ENCODE measurements at regions not wholly inside any gene's neighbourhood (a gene's known extent, or its start where the extent isn't known, plus 50 kb on each side); places are given as distances from the start of the nearest gene placed in this dataset.

DNA sequence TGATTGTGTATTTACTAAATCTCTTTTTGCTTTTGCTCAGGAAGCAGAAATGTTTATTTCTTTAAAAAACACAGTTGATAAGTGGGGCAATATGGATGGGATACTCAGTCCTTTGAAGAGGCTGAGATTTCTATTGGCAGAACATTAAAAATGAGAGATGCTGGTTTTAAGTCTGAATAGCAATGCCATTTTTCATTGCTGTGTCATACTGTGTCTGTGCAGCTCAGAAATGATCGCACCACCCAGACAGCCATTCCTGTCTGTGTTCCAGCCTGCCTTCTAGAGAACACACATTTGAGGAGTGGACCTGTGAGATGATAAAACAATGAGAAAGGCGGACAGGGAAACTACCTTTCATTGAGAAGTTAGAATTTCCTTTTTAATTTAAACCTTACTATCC, 231.2 kb upstream of the USP24 start:
- Histone ChIP-seq H3K27ac (no peak overlapping the region), H3K36me3 (no peaks in the 10 kb centered on the region), H3K4me3 (no peak overlapping the region), H3K27me3 (no peaks in the 10 kb centered on the region), H3K4me1 (peaks cover 0 to 13% (median 5%) of the 10 kb centered on the region in 4 donors), H3K9me3 (peaks cover 0 to 2% (median 0%) of the 10 kb centered on the region in 4 donors)
- DNase-seq (ENCODE audit: low spot score in 2 of 2), result no peak
- TF ChIP-seq, protein P1, sequence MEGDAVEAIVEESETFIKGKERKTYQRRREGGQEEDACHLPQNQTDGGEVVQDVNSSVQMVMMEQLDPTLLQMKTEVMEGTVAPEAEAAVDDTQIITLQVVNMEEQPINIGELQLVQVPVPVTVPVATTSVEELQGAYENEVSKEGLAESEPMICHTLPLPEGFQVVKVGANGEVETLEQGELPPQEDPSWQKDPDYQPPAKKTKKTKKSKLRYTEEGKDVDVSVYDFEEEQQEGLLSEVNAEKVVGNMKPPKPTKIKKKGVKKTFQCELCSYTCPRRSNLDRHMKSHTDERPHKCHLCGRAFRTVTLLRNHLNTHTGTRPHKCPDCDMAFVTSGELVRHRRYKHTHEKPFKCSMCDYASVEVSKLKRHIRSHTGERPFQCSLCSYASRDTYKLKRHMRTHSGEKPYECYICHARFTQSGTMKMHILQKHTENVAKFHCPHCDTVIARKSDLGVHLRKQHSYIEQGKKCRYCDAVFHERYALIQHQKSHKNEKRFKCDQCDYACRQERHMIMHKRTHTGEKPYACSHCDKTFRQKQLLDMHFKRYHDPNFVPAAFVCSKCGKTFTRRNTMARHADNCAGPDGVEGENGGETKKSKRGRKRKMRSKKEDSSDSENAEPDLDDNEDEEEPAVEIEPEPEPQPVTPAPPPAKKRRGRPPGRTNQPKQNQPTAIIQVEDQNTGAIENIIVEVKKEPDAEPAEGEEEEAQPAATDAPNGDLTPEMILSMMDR (IDR thresholded peaks at IDR 0.05), result no peak
- TF ChIP-seq POLR2A (IDR thresholded peaks at IDR 0.05), result no peak
- no peak for TF ChIP-seq EP300 (IDR thresholded peaks at IDR 0.05)
- WGBS, 2 donors, result 86% methylated on average over 2 of the region's 2 CpGs

- no peak overlapping the region for H3K27ac ChIP-seq
- no peak for TF ChIP-seq POLR2A (IDR thresholded peaks at IDR 0.05)
Observed at GRCh38 chr1:55445416-55445815, 230.3 kb upstream of the USP24 start.

GRCh38 chr1:55444667-55445066, 229.5 kb upstream of the USP24 start:
- no peak for DNase-seq (ENCODE audit: low spot score in 2 of 2)
- H3K27me3 ChIP-seq, result no peaks in the 10 kb centered on the region
- TF ChIP-seq, protein P1 (IDR thresholded peaks at IDR 0.05), result no peak
- TF ChIP-seq POLR2A (IDR thresholded peaks at IDR 0.05) (no peak), EP300 (IDR thresholded peaks at IDR 0.05) (no peak)
- WGBS, 2 donors, result 82 to 83% methylated on average over 1 of the region's 1 CpG
- H3K4me3 ChIP-seq, result no peak overlapping the region
- no peaks in the 10 kb centered on the region for H3K9me3 ChIP-seq
- peaks cover 0 to 13% (median 5%) of the 10 kb centered on the region in 4 donors for H3K4me1 ChIP-seq
- H3K36me3 ChIP-seq, result no peaks in the 10 kb centered on the region
- peak overlapping the region; percentile 43 to 82 (median 62) for H3K27ac ChIP-seq

More at GRCh38 chr1:55445416-55445815, 230.3 kb upstream of the USP24 start:
- H3K9me3 ChIP-seq, result no peaks in the 10 kb centered on the region
- no peak overlapping the region for H3K4me3 ChIP-seq
- H3K4me1 ChIP-seq, result peaks cover 0 to 13% (median 5%) of the 10 kb centered on the region in 4 donors
- H3K27me3 ChIP-seq, result no peaks in the 10 kb centered on the region
- H3K36me3 ChIP-seq, result no peaks in the 10 kb centered on the region
- 91 to 94% methylated on average over 2 of the region's 2 CpGs for WGBS, 2 donors
- no peak for DNase-seq (ENCODE audit: low spot score in 2 of 2)

DNA sequence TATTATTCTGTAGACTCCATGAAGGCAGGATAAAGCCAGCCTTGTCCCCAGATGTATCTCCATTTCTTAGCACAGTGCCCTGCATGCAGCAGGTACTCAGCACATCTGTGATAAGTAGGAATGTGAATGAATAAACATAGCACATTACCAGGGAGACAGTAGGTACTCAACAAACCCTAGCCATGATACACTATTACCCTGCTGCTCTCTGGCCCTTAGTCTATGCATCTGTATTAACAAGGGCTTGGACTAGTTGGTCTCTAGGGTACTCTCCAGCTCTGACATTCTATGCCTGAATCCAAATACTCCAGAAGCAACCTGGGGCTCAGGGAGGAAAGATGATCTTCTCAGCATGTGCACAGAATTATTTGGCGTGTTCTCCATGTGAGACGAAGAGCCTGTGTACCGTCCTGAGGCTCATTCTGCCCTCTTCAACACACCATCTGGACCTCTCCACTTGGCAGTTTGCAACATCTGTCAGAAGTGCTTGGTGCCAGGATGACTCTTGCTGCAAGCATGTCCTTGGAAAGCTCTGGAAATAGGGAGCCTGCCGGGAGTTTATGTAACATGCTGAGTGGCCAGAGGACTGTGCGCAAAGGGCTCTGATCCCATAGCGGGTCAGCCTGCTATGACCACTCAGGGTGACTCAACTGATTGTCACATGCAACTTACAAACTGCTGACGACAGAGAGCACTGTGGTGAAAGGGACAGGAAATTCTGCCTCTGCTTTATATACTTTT, 228.2 kb upstream of the USP24 start:
- Histone ChIP-seq H3K27ac (peak overlapping the region in 3 of 4 donors; percentile 60 to 82 (median 65)), H3K27me3 (no peaks in the 10 kb centered on the region), H3K9me3 (no peaks in the 10 kb centered on the region), H3K4me3 (no peak overlapping the region), H3K36me3 (no peaks in the 10 kb centered on the region), H3K4me1 (peaks cover 0 to 13% (median 5%) of the 10 kb centered on the region in 4 donors)
- DNase-seq (ENCODE audit: low spot score in 2 of 2), result peak; percentile 82 to 91
- TF ChIP-seq, protein P1 (IDR thresholded peaks at IDR 0.05), result peak in 1 of 5 experiments; percentile 28
- TF ChIP-seq EP300 (IDR thresholded peaks at IDR 0.05) (peak; percentile 94 to 99), POLR2A (IDR thresholded peaks at IDR 0.05) (no peak)
- 40 to 46% methylated on average over 7 of the region's 7 CpGs for WGBS, 2 donors

- WGBS, 2 donors, result 61 to 78% methylated on average over 1 of the region's 1 CpG
- Histone ChIP-seq H3K4me1 (peaks cover 0 to 13% (median 5%) of the 10 kb centered on the region in 4 donors), H3K4me3 (no peak overlapping the region), H3K27me3 (no peaks in the 10 kb centered on the region), H3K9me3 (no peaks in the 10 kb centered on the region), H3K36me3 (no peaks in the 10 kb centered on the region), H3K27ac (no peak overlapping the region)
- no peak for DNase-seq (ENCODE audit: low spot score in 2 of 2)
- TF ChIP-seq EP300 (IDR thresholded peaks at IDR 0.05), result no peak
- TF ChIP-seq POLR2A (IDR thresholded peaks at IDR 0.05), result no peak
- TF ChIP-seq, protein P1 (IDR thresholded peaks at IDR 0.05), result no peak
Observed at GRCh38 chr1:55441489-55441888, 226.3 kb upstream of the USP24 start.

Measured in tibial nerve (tissue), 4 donors.